NCI-H2227 treated with DMSO at 0.1 percent for 48 hours (cell line): ENCODE measurements at regions not wholly inside any gene's neighbourhood (a gene's known extent, or its start where the extent isn't known, plus 50 kb on each side); places are given as distances from the start of the nearest gene placed in this dataset.

Source experiments
- DNase-seq: peaks from one replicate; lab custom pipeline; 2025; lab: John Stamatoyannopoulos, UW

DNA sequence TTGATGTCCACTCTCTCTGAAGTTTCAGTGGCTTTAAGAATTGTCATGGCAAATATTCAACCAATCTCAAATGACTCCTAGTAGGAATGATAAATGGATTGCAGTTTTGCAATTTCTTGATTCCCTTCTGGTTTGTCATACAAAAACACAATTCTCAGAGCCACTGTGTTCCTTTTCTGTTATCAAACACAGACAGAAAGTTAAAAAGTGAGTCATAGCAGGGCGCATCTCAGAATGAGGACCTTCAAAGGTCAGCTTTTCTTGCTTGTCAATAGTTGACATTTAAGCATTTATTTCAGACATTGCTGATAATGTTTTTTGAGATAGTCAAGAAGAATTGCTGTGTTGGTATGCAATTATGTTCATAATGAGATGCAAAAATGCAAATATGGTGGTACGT is 405.9 kb downstream of the NR2F2 start:
- no peak for DNase-seq

DNA sequence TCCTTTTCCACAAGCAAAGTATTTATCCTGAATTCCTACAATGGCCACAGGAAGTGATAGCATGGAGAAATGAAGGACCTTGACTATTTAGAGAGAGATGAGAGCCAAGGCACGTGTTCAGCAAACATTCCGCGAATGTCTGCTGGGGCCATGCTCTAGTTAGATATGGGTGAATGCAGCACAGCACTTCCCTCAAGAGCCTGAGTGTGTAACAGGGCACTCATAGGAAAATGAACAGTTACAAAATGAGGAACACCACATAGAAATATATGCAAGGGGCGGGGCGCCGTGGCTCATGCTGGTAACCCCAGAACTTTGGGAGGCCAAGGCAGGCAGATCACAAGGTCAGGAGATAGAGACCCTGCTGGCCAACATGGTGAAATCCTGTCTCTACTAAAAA is 406.9 kb downstream of the NR2F2 start:
- no peak for DNase-seq

- DNase-seq = peak; percentile 71
Measured at GRCh38 chr15:96746665-96747064, 416.2 kb downstream of the NR2F2 start.

- DNase-seq = no peak
Measured at GRCh38 chr15:96747291-96747690, 416.8 kb downstream of the NR2F2 start.

DNA sequence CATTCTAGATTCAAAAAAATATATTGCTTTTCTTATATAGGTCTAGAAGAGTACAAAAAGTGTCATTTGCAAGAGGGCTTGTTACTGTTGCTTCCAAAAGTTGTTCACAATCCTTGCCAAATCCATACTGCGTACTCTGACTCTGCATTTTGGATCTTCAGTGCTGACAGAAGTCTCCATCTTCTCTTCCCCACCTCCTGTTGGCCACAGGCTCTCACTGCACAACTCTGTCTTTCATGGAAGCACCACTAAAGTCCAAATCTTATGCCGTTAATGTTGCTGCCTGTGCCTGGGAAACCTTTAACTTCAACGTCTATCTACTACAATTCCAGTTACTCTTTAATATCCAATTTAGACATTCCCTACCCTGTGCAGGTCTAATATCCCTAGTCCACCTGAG is 419.9 kb downstream of the NR2F2 start:
- DNase-seq = no peak

DNA sequence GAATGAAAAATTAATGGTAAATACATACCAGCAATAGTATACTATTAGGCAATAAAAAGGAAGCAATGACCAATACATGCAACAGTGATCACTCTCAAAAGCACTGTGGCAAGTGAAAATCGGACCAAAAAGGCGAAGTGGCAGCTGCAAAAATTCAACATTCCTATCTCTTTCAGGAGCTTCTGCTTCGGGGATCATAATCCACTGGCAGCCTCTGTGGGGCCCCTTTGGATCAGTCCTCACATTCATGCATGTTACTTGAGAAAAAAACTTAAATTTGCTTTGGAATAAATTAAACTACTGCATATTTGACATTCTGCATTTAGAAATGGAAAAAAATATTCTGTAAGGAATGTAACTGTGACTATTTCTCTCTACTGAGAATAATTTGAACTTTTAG is 425.6 kb downstream of the NR2F2 start:
- DNase-seq = no peak

DNA sequence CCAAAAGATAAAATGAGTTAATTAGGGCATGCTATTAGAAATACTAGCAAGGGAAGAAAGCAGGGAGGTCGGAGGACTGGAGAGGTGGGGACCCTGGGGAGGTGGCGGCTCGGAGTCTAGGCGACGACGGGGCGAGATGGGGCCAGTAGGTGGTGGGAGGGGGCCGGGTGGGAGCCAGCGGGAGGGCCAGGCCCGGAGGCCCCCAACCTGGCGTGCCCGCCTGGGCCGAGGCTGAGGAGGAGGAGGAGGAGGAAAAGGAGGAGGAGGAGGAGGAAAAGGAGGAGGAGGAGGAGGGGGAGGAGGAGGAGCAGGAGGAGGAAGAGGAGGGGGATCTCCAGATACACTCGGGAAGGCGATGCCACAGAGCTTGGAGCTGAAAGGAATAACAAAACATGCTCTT is 426.2 kb downstream of the NR2F2 start:
- DNase-seq = no peak

- no peak for DNase-seq
Measured at GRCh38 chr15:96762566-96762965, 432.1 kb downstream of the NR2F2 start.

DNA sequence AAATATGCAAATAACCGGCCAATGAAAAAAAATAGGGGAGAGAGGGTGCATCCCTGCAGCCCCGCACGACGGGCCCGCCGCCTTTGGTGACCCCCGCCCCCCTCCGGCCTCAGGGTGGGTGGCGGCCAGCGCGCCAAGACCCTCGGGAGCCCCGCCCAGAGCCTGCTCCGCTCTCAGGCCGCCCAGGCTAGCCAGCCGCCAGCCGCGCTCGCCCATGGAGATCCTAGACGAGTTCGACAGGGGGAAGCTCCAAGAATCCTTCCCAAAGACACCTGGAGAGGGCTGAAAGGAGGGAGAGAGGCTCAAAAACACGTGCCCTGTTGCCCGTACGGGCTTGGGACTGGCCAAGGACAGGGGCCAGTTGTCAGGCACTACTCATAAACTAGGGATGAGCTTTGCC is 434.0 kb downstream of the NR2F2 start:
- DNase-seq = no peak

DNA sequence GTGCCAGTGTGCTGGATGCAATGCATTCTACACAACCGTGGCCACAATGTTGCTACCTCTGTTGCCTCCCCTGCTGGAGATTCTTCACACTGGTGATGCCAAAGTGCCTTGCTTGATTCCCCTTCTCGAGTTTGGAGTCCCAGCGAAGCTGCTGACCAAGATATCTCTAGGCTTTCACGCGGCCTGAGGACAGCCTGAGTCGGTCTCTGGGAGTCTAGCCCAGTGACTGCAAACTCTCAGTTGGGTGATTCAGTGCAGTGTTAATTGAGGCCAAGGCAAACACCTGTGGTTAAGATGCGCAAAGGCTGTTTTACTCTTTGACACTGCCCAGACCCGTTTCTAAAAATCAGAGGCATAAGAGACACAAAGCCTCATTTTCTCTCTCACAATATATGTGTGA is 434.4 kb downstream of the NR2F2 start:
- no peak for DNase-seq

DNA sequence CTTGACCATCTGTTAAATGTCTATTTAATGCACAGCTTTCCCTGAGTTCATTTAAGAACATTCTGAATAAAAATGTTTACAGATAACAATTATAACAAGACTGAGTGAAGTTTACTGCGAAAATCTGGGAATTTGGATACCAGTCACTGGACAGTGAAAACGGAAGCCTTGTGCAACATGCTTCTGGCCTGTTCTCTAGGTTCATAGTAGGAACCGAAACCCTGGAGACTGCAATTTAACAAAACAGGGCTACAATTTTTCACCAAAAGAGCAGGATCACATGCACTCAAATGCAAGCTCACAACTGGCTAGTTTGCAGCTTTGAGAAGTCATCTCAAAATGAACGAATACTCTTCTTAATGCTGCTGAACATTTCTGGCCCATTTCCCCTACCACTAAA is 435.9 kb downstream of the NR2F2 start:
- DNase-seq = no peak

- DNase-seq = no peak
Measured at GRCh38 chr15:96767703-96768434, 437.4 kb downstream of the NR2F2 start.

GRCh38 chr15:96768435-96768789 is 437.9 kb downstream of the NR2F2 start:
- DNase-seq = no peak

DNA sequence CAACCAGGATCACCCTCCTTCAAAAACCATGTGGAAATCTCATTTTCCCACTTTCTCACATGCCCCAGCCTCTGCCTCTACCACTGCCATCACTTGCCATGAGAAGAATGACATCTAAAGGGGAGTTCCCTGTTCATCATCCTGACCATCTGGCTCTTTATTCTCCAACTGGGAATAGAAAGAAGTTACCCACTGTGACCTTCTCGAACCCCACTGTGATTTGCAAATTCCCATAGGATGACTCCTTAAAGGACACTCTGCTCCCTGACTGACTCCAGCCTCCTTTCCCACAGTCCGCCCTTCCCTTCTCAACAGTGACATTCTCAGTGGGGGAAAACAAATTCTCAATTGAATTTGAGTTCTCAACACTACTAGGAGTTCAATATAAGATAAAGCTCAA is 440.5 kb downstream of the NR2F2 start:
- DNase-seq = no peak

DNA sequence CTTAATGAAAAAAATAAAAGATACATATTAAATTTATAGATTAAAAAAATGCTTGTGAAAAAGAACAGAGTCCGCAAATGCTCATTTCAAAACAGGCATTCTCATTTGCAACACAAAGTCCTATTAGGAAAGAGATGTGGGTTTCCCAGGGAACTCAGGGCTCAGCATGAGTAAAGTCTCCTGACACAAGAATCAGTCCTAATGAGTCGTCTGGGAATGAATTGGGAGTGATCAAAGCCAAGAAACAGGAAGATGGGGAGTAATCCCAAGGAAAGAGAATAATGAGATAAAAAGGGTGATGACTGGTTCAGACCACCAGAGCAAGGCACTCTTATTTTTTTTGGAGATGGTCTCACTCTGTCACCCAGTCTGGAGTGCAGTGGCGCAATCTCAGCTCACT is 443.7 kb downstream of the NR2F2 start:
- no peak for DNase-seq

GRCh38 chr15:96783746-96784145 is 453.2 kb downstream of the NR2F2 start:
- DNase-seq = no peak

DNA sequence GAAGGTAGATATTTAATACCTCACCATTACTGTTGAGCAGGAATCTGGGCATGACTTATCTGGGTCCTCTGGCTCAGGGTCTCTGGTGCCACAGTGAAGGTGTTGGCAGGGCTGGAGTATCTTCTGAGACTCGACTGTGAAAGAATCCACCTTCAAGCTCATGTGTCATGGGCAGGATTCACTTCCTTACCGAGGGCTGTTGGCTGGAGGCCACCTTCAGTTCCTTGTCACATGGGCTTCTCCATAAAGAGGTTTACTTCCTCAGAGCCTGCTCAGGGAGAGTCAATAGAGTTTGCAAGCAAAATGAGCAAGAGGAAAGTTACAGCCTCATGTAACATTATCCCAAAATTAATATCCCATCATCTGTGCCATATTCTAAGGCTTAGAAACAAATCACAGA is 459.5 kb downstream of the NR2F2 start:
- DNase-seq = no peak

- DNase-seq = no peak
Measured at GRCh38 chr15:96792216-96792615, 461.7 kb downstream of the NR2F2 start.

DNA sequence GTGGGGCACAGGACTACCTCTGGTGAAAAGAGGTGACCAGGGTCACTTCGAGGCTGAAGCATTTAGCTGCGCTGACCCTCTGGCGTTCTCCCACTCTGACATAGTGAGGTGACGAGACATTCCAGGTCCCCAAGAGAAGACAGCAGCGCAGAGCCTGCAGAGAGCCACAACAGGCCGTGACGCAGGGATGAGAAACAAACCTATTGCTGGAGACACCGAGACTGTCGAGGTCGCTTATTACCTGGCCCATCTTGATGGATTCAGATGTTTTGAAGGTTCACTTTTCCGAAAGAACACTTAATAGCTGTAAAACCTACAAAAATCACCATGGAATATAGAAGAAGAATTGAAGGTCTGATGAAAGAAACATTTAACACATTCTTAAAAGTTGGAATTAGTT is 466.3 kb downstream of the NR2F2 start:
- DNase-seq = no peak

GRCh38 chr15:96801576-96802150 is 471.2 kb downstream of the NR2F2 start:
- DNase-seq = peak; percentile 39

GRCh38 chr15:96802611-96803255 is 472.2 kb downstream of the NR2F2 start:
- DNase-seq = peak; percentile 18

GRCh38 chr15:96804754-96805153 is 474.3 kb downstream of the NR2F2 start:
- peak; percentile 12 for DNase-seq

DNA sequence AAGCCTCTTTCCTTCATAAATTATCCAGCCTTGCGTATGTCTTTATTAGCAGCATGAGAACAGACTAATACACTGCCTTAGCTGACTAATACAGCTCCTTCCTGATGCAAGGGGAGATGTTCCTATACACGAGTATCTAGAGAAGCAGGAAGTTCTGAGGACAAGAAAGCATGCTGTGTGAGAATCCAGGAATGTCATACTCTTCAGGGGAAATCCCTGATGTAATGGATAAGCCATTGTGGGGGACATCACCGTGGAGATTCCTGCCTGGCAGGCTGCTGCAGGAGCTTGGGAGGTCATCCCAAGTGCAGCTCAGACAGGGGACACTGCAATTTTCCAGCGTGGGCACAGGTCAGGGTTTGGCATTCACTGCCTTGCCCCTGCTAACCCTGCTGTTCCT is 476.9 kb downstream of the NR2F2 start:
- no peak for DNase-seq

GRCh38 chr15:96817900-96818299 is 487.4 kb downstream of the NR2F2 start:
- DNase-seq = no peak
